ENCODE measurements at regions not wholly inside any gene's neighbourhood (a gene's known extent, or its start where the extent isn't known, plus 50 kb on each side); places are given as distances from the start of the nearest gene placed in this dataset.

DNA sequence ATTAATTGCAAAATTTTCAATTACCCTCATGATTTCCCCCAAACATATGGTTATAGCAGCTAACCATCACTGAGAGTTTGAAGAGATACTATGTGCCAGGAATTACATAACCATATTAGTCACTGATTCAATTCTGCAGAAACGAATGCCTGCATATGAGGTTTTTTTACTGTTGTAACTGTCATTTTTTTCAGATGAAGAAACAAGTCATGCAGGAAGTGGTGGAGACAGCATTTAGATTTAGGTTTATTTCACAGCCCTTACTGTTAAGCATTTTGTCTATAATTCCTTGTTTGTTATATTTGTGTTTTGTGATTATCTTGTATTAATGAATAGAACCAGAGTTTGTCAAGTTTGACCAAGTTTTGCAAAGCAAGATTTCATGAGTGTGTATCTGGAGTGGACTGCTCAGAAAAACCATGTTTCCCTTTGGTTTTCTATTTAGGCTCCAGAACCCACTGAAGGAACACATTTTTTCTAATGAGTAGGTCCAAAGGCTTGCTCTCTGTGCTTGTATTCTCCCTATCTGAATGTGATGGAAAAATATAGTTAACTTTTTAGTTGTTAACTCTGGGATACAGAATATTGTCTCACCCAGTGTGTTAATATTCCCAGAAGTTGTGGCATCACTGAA, 308.5 kb upstream of the ADAMTS5 start:
- TF ChIP-seq, protein P1, sequence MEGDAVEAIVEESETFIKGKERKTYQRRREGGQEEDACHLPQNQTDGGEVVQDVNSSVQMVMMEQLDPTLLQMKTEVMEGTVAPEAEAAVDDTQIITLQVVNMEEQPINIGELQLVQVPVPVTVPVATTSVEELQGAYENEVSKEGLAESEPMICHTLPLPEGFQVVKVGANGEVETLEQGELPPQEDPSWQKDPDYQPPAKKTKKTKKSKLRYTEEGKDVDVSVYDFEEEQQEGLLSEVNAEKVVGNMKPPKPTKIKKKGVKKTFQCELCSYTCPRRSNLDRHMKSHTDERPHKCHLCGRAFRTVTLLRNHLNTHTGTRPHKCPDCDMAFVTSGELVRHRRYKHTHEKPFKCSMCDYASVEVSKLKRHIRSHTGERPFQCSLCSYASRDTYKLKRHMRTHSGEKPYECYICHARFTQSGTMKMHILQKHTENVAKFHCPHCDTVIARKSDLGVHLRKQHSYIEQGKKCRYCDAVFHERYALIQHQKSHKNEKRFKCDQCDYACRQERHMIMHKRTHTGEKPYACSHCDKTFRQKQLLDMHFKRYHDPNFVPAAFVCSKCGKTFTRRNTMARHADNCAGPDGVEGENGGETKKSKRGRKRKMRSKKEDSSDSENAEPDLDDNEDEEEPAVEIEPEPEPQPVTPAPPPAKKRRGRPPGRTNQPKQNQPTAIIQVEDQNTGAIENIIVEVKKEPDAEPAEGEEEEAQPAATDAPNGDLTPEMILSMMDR (IDR thresholded peaks at IDR 0.05): no peak
- TF ChIP-seq POLR2A (IDR thresholded peaks at IDR 0.05): no peak
- no peak for TF ChIP-seq EP300 (IDR thresholded peaks at IDR 0.05)
- TF ChIP-seq POLR2AphosphoS5 (IDR thresholded peaks at IDR 0.05): no peak
